Astrocyte of the cerebellum (primary cell): ENCODE measurements at regions not wholly inside any gene's neighbourhood (a gene's known extent, or its start where the extent isn't known, plus 50 kb on each side); places are given as distances from the start of the nearest gene placed in this dataset.
A peak's percentile ranks its signal among the peaks of the same experiment; 100 is the strongest.

Source experiments
- DNase-seq: peaks from one replicate; pipeline ENCODE4 v3.0.0-alpha.2; 2011; ENCODE audit warnings: low read depth
- H3K4me3 ChIP-seq: 2 replicates; pipeline ENCODE4 v1.5.1; 2011; ENCODE audit warnings: mild to moderate bottlenecking, low read depth, low read length, moderate library complexity
- in situ Hi-C: cut with HindIII; loops from 2 replicates; pipeline ENCODE4 v1.10.0; 2017; ENCODE audit warnings: low sequenced_read_pairs
- TF ChIP-seq, protein P1 (sequence below): IDR thresholded peaks from 2 replicates; pipeline ENCODE4 v1.5.1; 2012; ENCODE audit warnings: low read length, low read depth, moderate library complexity, mild to moderate bottlenecking; ENCODE audit errors: missing control alignments

GRCh38 chr7:24057243-24057642 is 226.7 kb upstream of the NPY start:
- in situ Hi-C loops: no loop called here

GRCh38 chr7:24058953-24059352 is 225.0 kb upstream of the NPY start:
- in situ Hi-C loops: no loop called here
- TF ChIP-seq, protein P1, sequence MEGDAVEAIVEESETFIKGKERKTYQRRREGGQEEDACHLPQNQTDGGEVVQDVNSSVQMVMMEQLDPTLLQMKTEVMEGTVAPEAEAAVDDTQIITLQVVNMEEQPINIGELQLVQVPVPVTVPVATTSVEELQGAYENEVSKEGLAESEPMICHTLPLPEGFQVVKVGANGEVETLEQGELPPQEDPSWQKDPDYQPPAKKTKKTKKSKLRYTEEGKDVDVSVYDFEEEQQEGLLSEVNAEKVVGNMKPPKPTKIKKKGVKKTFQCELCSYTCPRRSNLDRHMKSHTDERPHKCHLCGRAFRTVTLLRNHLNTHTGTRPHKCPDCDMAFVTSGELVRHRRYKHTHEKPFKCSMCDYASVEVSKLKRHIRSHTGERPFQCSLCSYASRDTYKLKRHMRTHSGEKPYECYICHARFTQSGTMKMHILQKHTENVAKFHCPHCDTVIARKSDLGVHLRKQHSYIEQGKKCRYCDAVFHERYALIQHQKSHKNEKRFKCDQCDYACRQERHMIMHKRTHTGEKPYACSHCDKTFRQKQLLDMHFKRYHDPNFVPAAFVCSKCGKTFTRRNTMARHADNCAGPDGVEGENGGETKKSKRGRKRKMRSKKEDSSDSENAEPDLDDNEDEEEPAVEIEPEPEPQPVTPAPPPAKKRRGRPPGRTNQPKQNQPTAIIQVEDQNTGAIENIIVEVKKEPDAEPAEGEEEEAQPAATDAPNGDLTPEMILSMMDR: no peak

More at GRCh38 chr7:24057243-24057642, 226.7 kb upstream of the NPY start:
- no peak overlapping the region for H3K4me3 ChIP-seq
- TF ChIP-seq, protein P1: peak; percentile 20
- no peak for DNase-seq

DNA sequence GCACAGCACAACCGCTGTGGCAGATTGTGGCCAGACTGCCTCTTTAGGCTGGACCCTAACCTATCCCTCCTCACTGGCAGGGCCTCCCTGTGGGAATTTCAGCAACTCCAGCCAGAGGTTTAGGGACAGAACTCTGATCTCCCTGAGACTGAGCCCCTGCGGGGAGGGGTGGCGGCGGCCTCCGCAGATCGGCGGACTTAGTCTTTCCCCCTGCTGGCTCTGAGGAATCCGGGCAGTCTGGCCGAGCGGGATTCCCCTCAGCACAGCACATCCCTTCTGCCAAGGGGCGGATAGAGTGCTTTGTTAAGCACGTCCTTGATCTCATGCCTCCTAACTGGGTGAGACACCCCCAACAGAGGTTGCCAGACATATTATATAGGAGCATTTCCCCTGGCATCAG is 224.2 kb upstream of the NPY start:
- no peak overlapping the region for H3K4me3 ChIP-seq
- TF ChIP-seq, protein P1: no peak
- in situ Hi-C loops: no loop called here
- no peak for DNase-seq

More at GRCh38 chr7:24058953-24059352, 225.0 kb upstream of the NPY start:
- DNase-seq: no peak
- H3K4me3 ChIP-seq: no peak overlapping the region

DNA sequence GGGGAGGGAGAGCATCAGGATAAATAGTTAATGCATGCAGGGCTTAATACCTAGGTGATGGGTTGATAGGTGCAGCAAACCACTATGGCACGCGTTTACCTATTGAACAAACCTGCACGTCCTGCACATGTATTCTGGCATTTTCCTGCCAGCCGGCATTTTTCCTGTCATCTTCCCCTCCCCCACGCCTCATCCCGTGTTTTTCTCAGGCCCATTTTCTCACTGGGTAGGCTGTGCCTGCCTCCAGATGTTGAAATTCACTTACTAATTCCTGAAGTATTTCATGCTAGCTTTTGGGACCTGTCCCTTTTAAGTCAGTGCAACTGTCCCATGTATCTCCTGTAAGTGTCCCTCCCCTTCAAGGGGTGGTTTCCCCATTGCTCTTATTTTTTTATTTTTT is 220.3 kb upstream of the NPY start:
- H3K4me3 ChIP-seq: no peak overlapping the region
- in situ Hi-C loops: no loop called here
- DNase-seq: no peak
- TF ChIP-seq, protein P1: no peak

DNA sequence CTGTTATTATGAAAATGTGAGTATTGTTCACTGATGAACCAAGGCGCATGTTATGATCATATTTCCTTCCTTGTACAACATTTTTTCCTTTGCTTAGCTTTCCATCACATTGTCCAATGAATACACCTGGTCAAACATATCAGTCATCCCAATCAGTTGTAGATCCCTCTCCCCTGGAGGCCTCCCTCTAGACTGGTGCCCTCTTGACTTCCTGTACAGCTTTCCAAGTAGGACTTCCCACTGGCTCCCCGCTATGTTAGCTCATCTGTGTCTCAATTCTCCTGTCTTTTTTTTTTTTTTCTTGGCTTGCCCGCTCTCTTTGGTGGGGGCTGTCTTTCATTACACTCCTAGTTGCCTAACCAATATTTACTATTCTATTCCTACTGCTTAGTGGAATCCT is 214.2 kb upstream of the NPY start:
- in situ Hi-C loops: no loop called here
- DNase-seq: no peak
- TF ChIP-seq, protein P1: no peak
- no peak overlapping the region for H3K4me3 ChIP-seq

DNA sequence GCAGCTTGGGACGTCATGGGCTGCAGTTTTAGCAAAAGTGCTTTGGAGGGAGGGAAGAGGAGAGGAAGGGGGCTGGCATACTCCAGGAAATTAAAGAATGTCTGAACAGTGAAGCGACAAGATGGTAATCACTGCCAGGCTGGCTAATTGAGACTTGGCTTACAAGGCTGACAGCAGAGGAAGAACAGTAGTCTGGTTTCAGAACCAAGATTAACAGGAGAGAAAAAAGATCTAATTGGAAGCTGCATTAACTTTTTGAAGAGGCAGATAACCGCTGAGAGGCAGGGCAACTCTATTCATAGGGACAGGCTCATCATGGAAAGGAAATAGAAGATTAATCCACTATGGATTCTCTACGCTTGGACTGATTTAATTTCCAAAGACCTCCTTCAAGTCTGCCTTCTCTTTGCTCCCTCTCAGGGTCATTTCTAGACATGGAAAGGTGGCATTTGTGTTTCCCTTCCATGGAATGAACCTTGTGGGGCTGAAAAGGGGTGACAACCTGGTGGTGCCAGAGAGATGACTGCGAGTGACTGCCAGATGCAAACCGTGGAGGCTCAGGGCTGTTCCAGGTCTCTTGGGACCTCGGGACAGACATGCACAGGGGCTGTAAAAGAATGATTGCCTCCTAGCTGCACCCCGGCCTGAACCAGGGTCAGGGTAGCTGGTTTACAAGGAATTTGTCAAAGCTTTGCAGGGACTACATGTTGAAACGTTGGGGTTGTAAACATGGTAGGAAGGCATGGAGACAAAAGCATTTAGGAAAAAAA is 210.2 kb upstream of the NPY start:
- in situ Hi-C loops: no loop called here
- no peak overlapping the region for H3K4me3 ChIP-seq
- no peak for DNase-seq
- TF ChIP-seq, protein P1: no peak
